A673 (cell line): ENCODE measurements at regions not wholly inside any gene's neighbourhood (a gene's known extent, or its start where the extent isn't known, plus 50 kb on each side); places are given as distances from the start of the nearest gene placed in this dataset.

ENCODE experiments used
- CTCF ChIP-seq: fragments of 300-800, 200-600 bp; sonication (generic); conservative IDR thresholded peaks from 2 replicates; pipeline ENCODE4 v1.5.1; 2017; ENCODE audit warnings: low read depth, mild to moderate bottlenecking, antibody characterized with exemption, low read length, moderate library complexity, mixed read lengths
- EZH2 ChIP-seq: fragments of 200-600 bp; sonication (generic); IDR thresholded peaks from 2 replicates; pipeline ENCODE4 v1.6.1; 2017; ENCODE audit warnings: borderline replicate concordance, low read depth, mild to moderate bottlenecking, mixed read lengths, antibody characterized with exemption, low read length; ENCODE audit not compliant: poor library complexity, severe bottlenecking

GRCh38 chr18:42176599-42176998, 221.6 kb downstream of the PIK3C3 start:
- TF ChIP-seq CTCF (no peak), EZH2 (no peak)
